ENCODE measurements at regions not wholly inside any gene's neighbourhood (a gene's known extent, or its start where the extent isn't known, plus 50 kb on each side); places are given as distances from the start of the nearest gene placed in this dataset.

GRCh38 chr13:69168436-69168835, 939.2 kb upstream of the ATXN8OS start:
- TF ChIP-seq, protein P1, sequence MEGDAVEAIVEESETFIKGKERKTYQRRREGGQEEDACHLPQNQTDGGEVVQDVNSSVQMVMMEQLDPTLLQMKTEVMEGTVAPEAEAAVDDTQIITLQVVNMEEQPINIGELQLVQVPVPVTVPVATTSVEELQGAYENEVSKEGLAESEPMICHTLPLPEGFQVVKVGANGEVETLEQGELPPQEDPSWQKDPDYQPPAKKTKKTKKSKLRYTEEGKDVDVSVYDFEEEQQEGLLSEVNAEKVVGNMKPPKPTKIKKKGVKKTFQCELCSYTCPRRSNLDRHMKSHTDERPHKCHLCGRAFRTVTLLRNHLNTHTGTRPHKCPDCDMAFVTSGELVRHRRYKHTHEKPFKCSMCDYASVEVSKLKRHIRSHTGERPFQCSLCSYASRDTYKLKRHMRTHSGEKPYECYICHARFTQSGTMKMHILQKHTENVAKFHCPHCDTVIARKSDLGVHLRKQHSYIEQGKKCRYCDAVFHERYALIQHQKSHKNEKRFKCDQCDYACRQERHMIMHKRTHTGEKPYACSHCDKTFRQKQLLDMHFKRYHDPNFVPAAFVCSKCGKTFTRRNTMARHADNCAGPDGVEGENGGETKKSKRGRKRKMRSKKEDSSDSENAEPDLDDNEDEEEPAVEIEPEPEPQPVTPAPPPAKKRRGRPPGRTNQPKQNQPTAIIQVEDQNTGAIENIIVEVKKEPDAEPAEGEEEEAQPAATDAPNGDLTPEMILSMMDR (IDR thresholded peaks at IDR 0.05), result no peak
- no peak for TF ChIP-seq POLR2AphosphoS2 (conservative IDR thresholded peaks at IDR 0.05; ENCODE audit: low read length)
- TF ChIP-seq CEBPB (IDR thresholded peaks at IDR 0.05), result no peak
- no peak for TF ChIP-seq EP300 (IDR thresholded peaks at IDR 0.05)
- TF ChIP-seq, protein P2, sequence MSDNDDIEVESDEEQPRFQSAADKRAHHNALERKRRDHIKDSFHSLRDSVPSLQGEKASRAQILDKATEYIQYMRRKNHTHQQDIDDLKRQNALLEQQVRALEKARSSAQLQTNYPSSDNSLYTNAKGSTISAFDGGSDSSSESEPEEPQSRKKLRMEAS (IDR thresholded peaks at IDR 0.05), result no peak
- TF ChIP-seq POLR2A (IDR thresholded peaks at IDR 0.05; ENCODE audit: low read length), result no peak
